ENCODE measurements at regions not wholly inside any gene's neighbourhood (a gene's known extent, or its start where the extent isn't known, plus 50 kb on each side); places are given as distances from the start of the nearest gene placed in this dataset.

DNA sequence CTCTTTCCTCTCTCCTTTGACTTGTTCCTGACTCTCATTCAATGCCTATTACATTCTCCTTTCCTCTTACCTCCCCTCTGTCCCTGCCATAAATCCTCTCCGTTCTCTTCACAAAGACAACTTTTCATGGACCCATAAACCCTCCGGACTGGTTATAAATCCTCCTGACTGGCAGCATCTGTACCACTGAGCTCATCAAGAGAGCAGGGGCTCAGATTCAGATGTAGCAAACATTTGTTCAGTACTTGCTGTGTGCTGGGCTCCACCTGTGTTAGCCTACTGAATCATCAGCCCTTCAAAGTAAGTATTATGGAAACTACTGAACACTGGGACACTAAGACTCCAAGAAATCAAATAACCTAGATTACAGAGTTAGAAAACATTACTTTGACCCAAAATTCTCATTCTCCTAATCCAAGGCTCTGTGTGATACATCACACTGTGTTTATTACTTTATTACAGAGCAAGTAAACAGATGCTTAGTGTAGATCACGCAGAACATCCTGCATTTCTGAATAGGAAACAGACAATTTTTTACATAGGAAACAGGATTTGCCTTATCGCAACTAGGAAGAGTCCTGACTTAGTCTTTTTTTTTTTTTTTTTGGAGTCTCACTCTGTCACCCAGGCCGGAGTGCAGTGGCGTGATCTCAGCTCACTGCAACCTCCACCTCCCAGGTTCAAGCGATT is 108.6 kb upstream of the PDE1C start:
- Histone ChIP-seq H3F3A (ENCODE audit: low read depth) (no peaks in the 10 kb centered on the region), H3K36me3 (ENCODE audit: insufficient read depth, low read length) (no peaks in the 10 kb centered on the region), H3K27me3 (ENCODE audit: insufficient read depth, low read length, poor library complexity, severe bottlenecking) (no peaks in the 10 kb centered on the region), H3K79me2 (ENCODE audit: insufficient read depth, low read length) (no peaks in the 10 kb centered on the region), H3K4me2 (ENCODE audit: low read depth, low read length, poor library complexity, severe bottlenecking) (no peak overlapping the region), H3K9me2 (replicated peaks; ENCODE audit: low read depth, low read length) (no peaks in the 10 kb centered on the region), H3K9me3 (ENCODE audit: insufficient read depth, low read depth, low read length) (no peaks in the 10 kb centered on the region), H3K4me1 (ENCODE audit: insufficient read depth, low read length, poor library complexity, severe bottlenecking) (no peaks in the 10 kb centered on the region), H3K9ac (ENCODE audit: low read depth, low read length, poor library complexity, severe bottlenecking) (no peak overlapping the region), H4K20me1 (ENCODE audit: insufficient read depth, low read length, poor library complexity, severe bottlenecking) (no peaks in the 10 kb centered on the region), H2AFZ (ENCODE audit: low read length) (no peak overlapping the region), H3K4me3 (ENCODE audit: low read length, poor library complexity, severe bottlenecking) (no peak overlapping the region)
- no peak for TF ChIP-seq EZH2phosphoT487 (IDR thresholded peaks at IDR 0.05; ENCODE audit: borderline replicate concordance)
- TF ChIP-seq, protein P1, sequence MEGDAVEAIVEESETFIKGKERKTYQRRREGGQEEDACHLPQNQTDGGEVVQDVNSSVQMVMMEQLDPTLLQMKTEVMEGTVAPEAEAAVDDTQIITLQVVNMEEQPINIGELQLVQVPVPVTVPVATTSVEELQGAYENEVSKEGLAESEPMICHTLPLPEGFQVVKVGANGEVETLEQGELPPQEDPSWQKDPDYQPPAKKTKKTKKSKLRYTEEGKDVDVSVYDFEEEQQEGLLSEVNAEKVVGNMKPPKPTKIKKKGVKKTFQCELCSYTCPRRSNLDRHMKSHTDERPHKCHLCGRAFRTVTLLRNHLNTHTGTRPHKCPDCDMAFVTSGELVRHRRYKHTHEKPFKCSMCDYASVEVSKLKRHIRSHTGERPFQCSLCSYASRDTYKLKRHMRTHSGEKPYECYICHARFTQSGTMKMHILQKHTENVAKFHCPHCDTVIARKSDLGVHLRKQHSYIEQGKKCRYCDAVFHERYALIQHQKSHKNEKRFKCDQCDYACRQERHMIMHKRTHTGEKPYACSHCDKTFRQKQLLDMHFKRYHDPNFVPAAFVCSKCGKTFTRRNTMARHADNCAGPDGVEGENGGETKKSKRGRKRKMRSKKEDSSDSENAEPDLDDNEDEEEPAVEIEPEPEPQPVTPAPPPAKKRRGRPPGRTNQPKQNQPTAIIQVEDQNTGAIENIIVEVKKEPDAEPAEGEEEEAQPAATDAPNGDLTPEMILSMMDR (conservative IDR thresholded peaks at IDR 0.05; ENCODE audit: low read length): no peak

DNA sequence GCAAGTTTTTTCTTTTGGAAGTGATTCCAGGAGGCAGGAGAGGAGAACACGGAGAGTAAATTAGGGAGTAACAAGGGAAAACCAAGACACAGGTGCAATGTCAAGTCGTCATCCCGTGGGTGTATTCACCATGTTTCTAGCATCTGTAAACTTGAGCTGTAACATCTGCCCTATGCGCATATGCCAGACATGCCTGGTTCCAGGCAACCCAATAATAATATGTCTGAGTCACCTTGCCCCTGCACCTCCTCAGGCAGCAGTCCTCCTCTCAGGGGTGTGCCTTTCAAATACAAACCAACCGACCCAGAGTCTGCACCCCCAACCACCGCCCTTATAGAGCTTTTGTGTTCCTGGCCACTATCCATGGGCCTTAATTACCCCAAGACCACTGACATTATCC is 107.0 kb upstream of the PDE1C start:
- Histone ChIP-seq H3K4me3 (ENCODE audit: low read length, poor library complexity, severe bottlenecking) (no peak overlapping the region), H3K27me3 (ENCODE audit: insufficient read depth, low read length, poor library complexity, severe bottlenecking) (no peaks in the 10 kb centered on the region), H4K20me1 (ENCODE audit: insufficient read depth, low read length, poor library complexity, severe bottlenecking) (no peaks in the 10 kb centered on the region), H3K9ac (ENCODE audit: low read depth, low read length, poor library complexity, severe bottlenecking) (no peak overlapping the region), H3K4me1 (ENCODE audit: insufficient read depth, low read length, poor library complexity, severe bottlenecking) (no peaks in the 10 kb centered on the region), H2AFZ (ENCODE audit: low read length) (no peak overlapping the region), H3K79me2 (ENCODE audit: insufficient read depth, low read length) (no peaks in the 10 kb centered on the region), H3F3A (ENCODE audit: low read depth) (no peaks in the 10 kb centered on the region), H3K9me3 (ENCODE audit: insufficient read depth, low read depth, low read length) (no peaks in the 10 kb centered on the region), H3K4me2 (ENCODE audit: low read depth, low read length, poor library complexity, severe bottlenecking) (no peak overlapping the region), H3K36me3 (ENCODE audit: insufficient read depth, low read length) (no peaks in the 10 kb centered on the region), H3K9me2 (replicated peaks; ENCODE audit: low read depth, low read length) (no peaks in the 10 kb centered on the region)
- TF ChIP-seq EZH2phosphoT487 (IDR thresholded peaks at IDR 0.05; ENCODE audit: borderline replicate concordance): no peak
- TF ChIP-seq, protein P1 (conservative IDR thresholded peaks at IDR 0.05; ENCODE audit: low read length): no peak

DNA sequence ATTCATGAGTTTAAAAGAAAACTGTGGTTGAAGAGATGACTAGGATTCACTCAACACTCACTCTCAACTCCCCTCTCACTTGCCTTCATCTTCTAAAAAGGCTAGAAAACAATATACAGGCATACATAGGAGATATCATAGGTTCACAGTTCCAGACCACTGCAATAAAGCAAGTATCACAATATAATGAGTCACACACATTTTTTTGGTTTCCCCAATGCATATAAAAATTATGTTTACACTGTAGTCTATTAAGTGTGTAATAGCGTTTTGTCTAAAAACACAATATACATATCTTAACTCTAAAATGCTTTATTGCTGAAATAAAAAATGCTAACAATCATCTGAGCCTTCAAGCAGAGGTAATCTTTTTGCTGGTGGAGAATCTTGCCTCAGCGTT is 104.9 kb upstream of the PDE1C start:
- Histone ChIP-seq H3K4me3 (ENCODE audit: low read length, poor library complexity, severe bottlenecking) (no peak overlapping the region), H2AFZ (ENCODE audit: low read length) (no peak overlapping the region), H3K9me3 (ENCODE audit: insufficient read depth, low read depth, low read length) (no peaks in the 10 kb centered on the region; the same call in 1 of the 2 replicates), H3K9me2 (replicated peaks; ENCODE audit: low read depth, low read length) (no peaks in the 10 kb centered on the region), H3K9ac (ENCODE audit: low read depth, low read length, poor library complexity, severe bottlenecking) (no peak overlapping the region), H3K27me3 (ENCODE audit: insufficient read depth, low read length, poor library complexity, severe bottlenecking) (no peaks in the 10 kb centered on the region), H3F3A (ENCODE audit: low read depth) (no peaks in the 10 kb centered on the region), H3K79me2 (ENCODE audit: insufficient read depth, low read length) (no peaks in the 10 kb centered on the region), H3K4me2 (ENCODE audit: low read depth, low read length, poor library complexity, severe bottlenecking) (no peak overlapping the region), H3K36me3 (ENCODE audit: insufficient read depth, low read length) (no peaks in the 10 kb centered on the region), H4K20me1 (ENCODE audit: insufficient read depth, low read length, poor library complexity, severe bottlenecking) (no peaks in the 10 kb centered on the region), H3K4me1 (ENCODE audit: insufficient read depth, low read length, poor library complexity, severe bottlenecking) (no peaks in the 10 kb centered on the region)
- no peak for TF ChIP-seq EZH2phosphoT487 (IDR thresholded peaks at IDR 0.05; ENCODE audit: borderline replicate concordance)
- TF ChIP-seq, protein P1 (conservative IDR thresholded peaks at IDR 0.05; ENCODE audit: low read length): no peak

All from Loucy (cell line).